Trophoblast cell (in vitro differentiated cells and primary cell): ENCODE measurements at regions not wholly inside any gene's neighbourhood (a gene's known extent, or its start where the extent isn't known, plus 50 kb on each side); places are given as distances from the start of the nearest gene placed in this dataset.

Experiments used
- DNase-seq, 2 donors: peaks; one replicate each; pipeline ENCODE4 v3.0.0-alpha.2; 2016
- H2AFZ ChIP-seq: 2 replicates; pipeline ENCODE4 v1.6.1; 2013; ENCODE audit warnings: low read length, moderate library complexity, mild to moderate bottlenecking; ENCODE audit not compliant: insufficient read depth, poor library complexity
- H2AK5ac ChIP-seq: 2 replicates; pipeline ENCODE4 v1.6.1; 2013; ENCODE audit warnings: mild to moderate bottlenecking, low read length
- H2BK120ac ChIP-seq: 2 replicates; pipeline ENCODE4 v1.6.1; 2013; ENCODE audit warnings: low read length, mild to moderate bottlenecking, moderate library complexity; ENCODE audit not compliant: insufficient read depth, poor library complexity
- H2BK12ac ChIP-seq: 2 replicates; pipeline ENCODE4 v1.6.1; 2013; ENCODE audit warnings: mild to moderate bottlenecking, low read length, moderate library complexity
- H2BK5ac ChIP-seq: 2 replicates; pipeline ENCODE4 v1.6.1; 2013; ENCODE audit warnings: low read length, low read depth, moderate library complexity, mild to moderate bottlenecking; ENCODE audit not compliant: poor library complexity
- H3K14ac ChIP-seq: 2 replicates; pipeline ENCODE4 v1.6.1; 2013; ENCODE audit warnings: mild to moderate bottlenecking, low read length
- H3K18ac ChIP-seq: 2 replicates; pipeline ENCODE4 v1.6.1; 2013; ENCODE audit warnings: mild to moderate bottlenecking, low read length
- H3K23ac ChIP-seq: 2 replicates; pipeline ENCODE4 v1.6.1; 2013; ENCODE audit warnings: low read length
- H3K27ac ChIP-seq: 2 replicates; pipeline ENCODE4 v1.5.1; 2013; ENCODE audit warnings: low read depth, mild to moderate bottlenecking, inconsistent platforms, low read length, moderate library complexity
- H3K27me3 ChIP-seq: 2 replicates; pipeline ENCODE4 v1.6.1; 2013; ENCODE audit warnings: inconsistent platforms, mild to moderate bottlenecking, low read length, moderate library complexity; ENCODE audit not compliant: insufficient read depth
- H3K36me3 ChIP-seq, 2 experiments: 1 replicate in 1 of 2; 2 replicates in 1 of 2; pipeline ENCODE4 v1.6.1; 2013; ENCODE audit warnings: low read length in 2 of 2, mild to moderate bottlenecking in 2 of 2, moderate library complexity in 1 of 2; ENCODE audit not compliant: insufficient read depth in 2 of 2, control insufficient read depth in 1 of 2
- H3K4ac ChIP-seq: 2 replicates; pipeline ENCODE4 v1.6.1; 2013; ENCODE audit warnings: low read depth, mild to moderate bottlenecking, low read length, moderate library complexity
- H3K4me1 ChIP-seq, 2 experiments: 1 replicate in 1 of 2; 2 replicates in 1 of 2; pipeline ENCODE4 v1.6.1; 2013; ENCODE audit warnings: low read length in 2 of 2, mild to moderate bottlenecking in 2 of 2, moderate library complexity in 1 of 2; ENCODE audit not compliant: insufficient read depth in 2 of 2, control insufficient read depth in 1 of 2
- H3K4me2 ChIP-seq: 2 replicates; pipeline ENCODE4 v1.6.1; 2013; ENCODE audit warnings: inconsistent platforms, mild to moderate bottlenecking, low read length, moderate library complexity
- H3K4me3 ChIP-seq: 2 replicates; pipeline ENCODE4 v1.5.1; 2013; ENCODE audit warnings: mild to moderate bottlenecking, low read depth, low read length, inconsistent platforms
- H3K79me1 ChIP-seq: one replicate; pipeline ENCODE4 v1.6.1; 2013; ENCODE audit warnings: low read length
- H3K79me2 ChIP-seq: 2 replicates; pipeline ENCODE4 v1.6.1; 2013; ENCODE audit warnings: low read length, mild to moderate bottlenecking; ENCODE audit not compliant: control insufficient read depth, insufficient read depth, poor library complexity
- H3K9ac ChIP-seq: 2 replicates; pipeline ENCODE4 v1.6.1; 2013; ENCODE audit warnings: mild to moderate bottlenecking, low read length
- H3K9me3 ChIP-seq: 2 replicates; pipeline ENCODE4 v1.6.1; 2013; ENCODE audit warnings: low read depth, mild to moderate bottlenecking, control low read depth, inconsistent platforms, low read length; ENCODE audit not compliant: insufficient read depth
- H4K12ac ChIP-seq: 2 replicates; pipeline ENCODE4 v1.6.1; 2013; ENCODE audit warnings: low read depth, mild to moderate bottlenecking, low read length, moderate library complexity
- H4K8ac ChIP-seq: 2 replicates; pipeline ENCODE4 v1.6.1; 2013; ENCODE audit warnings: low read depth, mild to moderate bottlenecking, low read length, moderate library complexity
- H4K91ac ChIP-seq: one replicate; pipeline ENCODE4 v1.6.1; 2013; ENCODE audit warnings: low read depth, mild to moderate bottlenecking, low read length, moderate library complexity
- WGBS: extraction: QIAGEN DNeasy Blood & Tissue Kit; methylation state at CpG from one replicate; pipeline ENCODE4 v1.1.7; 2013; ENCODE audit warnings: missing lambda C conversion rate; ENCODE audit not compliant: insufficient read length, insufficient coverage; ENCODE audit errors: extremely low coverage; 5-methylcytosine and 5-hydroxymethylcytosine counted together

- no peak overlapping the region for H4K12ac ChIP-seq
Measured at GRCh38 chr3:43783987-43784639, 93.4 kb downstream of the ABHD5 start.

DNA sequence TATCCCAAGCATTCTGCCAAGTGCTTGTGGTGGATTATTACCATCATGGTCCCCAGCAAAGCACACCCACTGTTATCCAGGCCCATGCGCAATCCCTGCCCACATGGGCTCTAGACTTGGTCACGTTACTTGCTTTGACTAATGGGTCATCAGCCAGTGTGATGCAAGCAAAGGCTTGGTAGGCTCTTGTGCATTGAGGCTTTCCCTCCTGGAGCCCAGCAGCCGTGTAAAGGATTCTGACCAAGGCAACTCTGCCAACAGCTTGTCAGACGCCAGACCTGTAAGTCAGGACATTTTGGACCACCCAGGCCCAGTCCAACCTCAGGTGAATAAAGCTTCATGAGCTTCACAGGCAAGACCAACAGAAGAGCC is 93.9 kb downstream of the ABHD5 start:
- Histone ChIP-seq H4K8ac (no peak overlapping the region), H2BK12ac (no peak overlapping the region), H3K9me3 (no peaks in the 10 kb centered on the region), H3K36me3 (no peaks in the 10 kb centered on the region), H3K4me1 (no peaks in the 10 kb centered on the region), H3K18ac (no peak overlapping the region), H3K4ac (no peak overlapping the region), H2BK120ac (no peak overlapping the region), H3K9ac (no peak overlapping the region), H3K23ac (no peak overlapping the region), H3K27ac (no peak overlapping the region), H3K14ac (no peak overlapping the region), H3K4me2 (no peak overlapping the region), H3K79me1 (no peaks in the 10 kb centered on the region), H3K4me3 (no peak overlapping the region), H4K12ac (no peak overlapping the region), H4K91ac (no peak overlapping the region), H2AK5ac (no peak overlapping the region), H3K27me3 (no peaks in the 10 kb centered on the region), H3K79me2 (no peaks in the 10 kb centered on the region), H2AFZ (no peak overlapping the region), H2BK5ac (no peak overlapping the region)
- DNase-seq = no peak
- no CpG with 5 or more reads among the region's 4 CpGs for WGBS

More at GRCh38 chr3:43783987-43784639, 93.4 kb downstream of the ABHD5 start:
- H2BK120ac ChIP-seq = no peak overlapping the region
- no peak overlapping the region for H4K91ac ChIP-seq
- no peaks in the 10 kb centered on the region for H3K9me3 ChIP-seq
- WGBS = no CpG with 5 or more reads among the region's 6 CpGs
- H3K9ac ChIP-seq = no peak overlapping the region
- no peaks in the 10 kb centered on the region for H3K79me1 ChIP-seq
- H3K14ac ChIP-seq = no peak overlapping the region
- no peak overlapping the region for H3K23ac ChIP-seq
- no peaks in the 10 kb centered on the region for H3K36me3 ChIP-seq
- DNase-seq = no peak
- no peak overlapping the region for H2BK12ac ChIP-seq
- no peaks in the 10 kb centered on the region for H3K27me3 ChIP-seq
- no peak overlapping the region for H3K4me2 ChIP-seq
- no peaks in the 10 kb centered on the region for H3K4me1 ChIP-seq
- no peak overlapping the region for H2AFZ ChIP-seq
- H3K79me2 ChIP-seq = no peaks in the 10 kb centered on the region
- no peak overlapping the region for H4K8ac ChIP-seq
- no peak overlapping the region for H2BK5ac ChIP-seq
- no peak overlapping the region for H3K27ac ChIP-seq
- no peak overlapping the region for H3K4ac ChIP-seq
- H3K4me3 ChIP-seq = no peak overlapping the region
- H2AK5ac ChIP-seq = no peak overlapping the region
- H3K18ac ChIP-seq = no peak overlapping the region

DNA sequence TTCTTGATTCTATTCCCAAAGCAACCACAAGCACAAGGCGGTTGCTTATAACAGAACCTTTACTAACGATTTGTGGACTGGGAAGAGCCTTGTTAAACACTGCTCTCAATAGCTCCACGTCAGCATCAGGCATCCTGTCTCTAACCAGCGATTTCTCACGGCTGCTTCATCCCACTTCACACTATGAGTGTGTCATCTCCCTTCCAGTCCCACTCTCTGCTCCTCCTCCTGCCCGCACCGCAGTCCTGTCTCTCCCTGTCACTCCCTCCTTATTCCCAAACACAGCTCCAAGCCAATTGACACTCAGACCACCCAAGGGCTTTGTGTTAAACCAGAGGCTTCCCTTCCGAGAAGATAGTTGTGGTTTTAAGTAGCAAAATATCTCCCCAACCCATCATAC is 94.8 kb downstream of the ABHD5 start:
- no peak overlapping the region for H4K12ac ChIP-seq
- H4K91ac ChIP-seq = no peak overlapping the region

GRCh38 chr3:43786102-43786501 is 95.4 kb downstream of the ABHD5 start:
- Histone ChIP-seq H3K4me2 (no peak overlapping the region), H4K91ac (no peak overlapping the region), H3K27ac (no peak overlapping the region), H3K4ac (no peak overlapping the region), H3K79me2 (no peaks in the 10 kb centered on the region), H3K4me3 (no peak overlapping the region), H3K27me3 (no peaks in the 10 kb centered on the region), H3K9me3 (no peaks in the 10 kb centered on the region), H2BK120ac (no peak overlapping the region), H2BK12ac (no peak overlapping the region), H4K8ac (no peak overlapping the region), H2BK5ac (no peak overlapping the region), H3K14ac (no peak overlapping the region), H3K36me3 (no peaks in the 10 kb centered on the region), H3K23ac (no peak overlapping the region), H2AK5ac (no peak overlapping the region), H3K79me1 (no peaks in the 10 kb centered on the region), H3K18ac (no peak overlapping the region), H4K12ac (no peak overlapping the region), H3K4me1 (no peaks in the 10 kb centered on the region), H2AFZ (no peak overlapping the region), H3K9ac (no peak overlapping the region)
- WGBS = no CpG with 5 or more reads among the region's 3 CpGs
- DNase-seq = no peak

More for the DNA sequence above, 94.8 kb downstream of the ABHD5 start:
- no CpG with 5 or more reads among the region's 8 CpGs for WGBS
- no peak overlapping the region for H3K18ac ChIP-seq
- no peak for DNase-seq
- H4K8ac ChIP-seq = no peak overlapping the region
- H3K23ac ChIP-seq = no peak overlapping the region
- no peak overlapping the region for H2BK120ac ChIP-seq
- no peaks in the 10 kb centered on the region for H3K27me3 ChIP-seq
- H3K4me2 ChIP-seq = no peak overlapping the region
- H2BK5ac ChIP-seq = no peak overlapping the region
- no peak overlapping the region for H2AFZ ChIP-seq
- H3K9ac ChIP-seq = no peak overlapping the region
- H3K27ac ChIP-seq = no peak overlapping the region
- H3K79me2 ChIP-seq = no peaks in the 10 kb centered on the region
- no peaks in the 10 kb centered on the region for H3K79me1 ChIP-seq
- H3K4me1 ChIP-seq = no peaks in the 10 kb centered on the region
- H3K36me3 ChIP-seq = no peaks in the 10 kb centered on the region
- H3K14ac ChIP-seq = no peak overlapping the region
- H3K4ac ChIP-seq = no peak overlapping the region
- no peak overlapping the region for H2BK12ac ChIP-seq
- no peaks in the 10 kb centered on the region for H3K9me3 ChIP-seq
- no peak overlapping the region for H3K4me3 ChIP-seq
- H2AK5ac ChIP-seq = no peak overlapping the region
